ENCODE measurements at regions not wholly inside any gene's neighbourhood (a gene's known extent, or its start where the extent isn't known, plus 50 kb on each side); places are given as distances from the start of the nearest gene placed in this dataset.
A peak's percentile ranks its signal among the peaks of the same experiment; 100 is the strongest.

DNA sequence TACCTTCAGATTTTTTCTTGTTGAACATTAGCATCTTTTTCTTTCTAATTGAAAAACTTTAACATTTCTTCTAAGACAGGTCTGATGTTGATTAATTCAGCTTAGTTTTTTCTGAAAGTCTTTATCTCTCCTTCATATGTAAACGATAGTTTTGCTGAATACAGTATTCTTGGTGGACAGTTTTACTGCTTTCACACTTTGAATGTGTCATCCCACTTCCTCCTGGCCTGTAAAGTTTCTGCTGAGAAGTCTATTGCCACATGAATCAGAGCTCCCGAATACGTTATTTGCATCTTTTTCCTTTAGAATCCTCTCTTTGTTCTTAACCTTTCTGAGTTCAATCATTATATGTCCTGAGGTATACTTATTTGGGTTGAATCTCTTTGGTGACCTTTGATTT lies 344.2 kb downstream of the OLFM3 start:
- TF ChIP-seq POLR2AphosphoS5 (IDR thresholded peaks at IDR 0.05): no peak
- TF ChIP-seq POLR2A (IDR thresholded peaks at IDR 0.05): no peak
- TF ChIP-seq, protein P1, sequence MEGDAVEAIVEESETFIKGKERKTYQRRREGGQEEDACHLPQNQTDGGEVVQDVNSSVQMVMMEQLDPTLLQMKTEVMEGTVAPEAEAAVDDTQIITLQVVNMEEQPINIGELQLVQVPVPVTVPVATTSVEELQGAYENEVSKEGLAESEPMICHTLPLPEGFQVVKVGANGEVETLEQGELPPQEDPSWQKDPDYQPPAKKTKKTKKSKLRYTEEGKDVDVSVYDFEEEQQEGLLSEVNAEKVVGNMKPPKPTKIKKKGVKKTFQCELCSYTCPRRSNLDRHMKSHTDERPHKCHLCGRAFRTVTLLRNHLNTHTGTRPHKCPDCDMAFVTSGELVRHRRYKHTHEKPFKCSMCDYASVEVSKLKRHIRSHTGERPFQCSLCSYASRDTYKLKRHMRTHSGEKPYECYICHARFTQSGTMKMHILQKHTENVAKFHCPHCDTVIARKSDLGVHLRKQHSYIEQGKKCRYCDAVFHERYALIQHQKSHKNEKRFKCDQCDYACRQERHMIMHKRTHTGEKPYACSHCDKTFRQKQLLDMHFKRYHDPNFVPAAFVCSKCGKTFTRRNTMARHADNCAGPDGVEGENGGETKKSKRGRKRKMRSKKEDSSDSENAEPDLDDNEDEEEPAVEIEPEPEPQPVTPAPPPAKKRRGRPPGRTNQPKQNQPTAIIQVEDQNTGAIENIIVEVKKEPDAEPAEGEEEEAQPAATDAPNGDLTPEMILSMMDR (IDR thresholded peaks at IDR 0.05): no peak
- no peak for TF ChIP-seq EP300 (IDR thresholded peaks at IDR 0.05; ENCODE audit: low read depth)
- H3K4me1 ChIP-seq: peaks cover 0 to 9% (median 0%) of the 10 kb centered on the region in 4 donors
- H3K9me3 ChIP-seq: peaks cover 0 to 3% of the 10 kb centered on the region in 2 donors
- no peaks in the 10 kb centered on the region for H3K36me3 ChIP-seq
- intact Hi-C loops (cut with DNase I; ENCODE audit: low total_unique reads) (no loop called here), in situ Hi-C loops (cut with MboI; ENCODE audit: low pct_ligation_motif_present in 1 of 4, low pct_unique_long_range_greater_than_20kb in 1 of 4, low sequenced_read_pairs in 3 of 4) (no loop called here)
- H3K27ac ChIP-seq: no peak overlapping the region
- H3K4me3 ChIP-seq: no peak overlapping the region
- 76 to 92% methylated on average over 3 of the region's 3 CpGs for WGBS, 2 donors (ENCODE audit: low coverage in 1 of 2)
- no peak for DNase-seq
- H3K27me3 ChIP-seq: no peaks in the 10 kb centered on the region

DNA sequence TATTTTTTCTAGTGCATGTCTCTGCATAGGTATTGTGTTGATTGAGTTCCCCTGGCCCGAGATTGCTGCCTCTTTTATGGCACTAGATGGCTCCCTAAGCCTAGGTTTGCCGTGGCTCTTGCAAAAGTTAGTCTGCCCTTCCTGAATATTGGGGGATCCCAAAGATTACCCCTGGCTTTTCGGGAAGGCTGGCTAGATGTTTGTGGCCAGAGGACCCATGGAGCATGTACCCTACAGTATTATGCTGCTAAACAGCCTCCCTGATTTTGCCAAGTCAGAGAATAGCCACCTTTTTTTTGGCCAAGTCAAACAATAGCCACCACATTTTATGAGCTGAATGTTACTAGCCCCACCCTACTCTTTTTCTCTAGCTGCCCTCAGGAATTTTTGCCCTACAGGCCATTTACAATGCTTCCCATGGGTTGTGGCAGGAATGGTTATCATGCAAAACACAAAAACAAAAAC lies 343.2 kb downstream of the OLFM3 start:
- intact Hi-C loops (cut with DNase I; ENCODE audit: low total_unique reads): no loop called here
- peak; percentile 8 for DNase-seq
- TF ChIP-seq EP300 (IDR thresholded peaks at IDR 0.05; ENCODE audit: low read depth) (no peak), POLR2A (IDR thresholded peaks at IDR 0.05) (no peak), POLR2AphosphoS5 (IDR thresholded peaks at IDR 0.05) (no peak)
- TF ChIP-seq, protein P1 (IDR thresholded peaks at IDR 0.05): peak in 2 of 5 experiments; percentile 9 to 11
- in situ Hi-C loops (cut with MboI; ENCODE audit: low pct_ligation_motif_present in 1 of 4, low pct_unique_long_range_greater_than_20kb in 1 of 4, low sequenced_read_pairs in 3 of 4): no loop called here
- Histone ChIP-seq H3K27ac (no peak overlapping the region), H3K9me3 (peaks cover 0 to 3% of the 10 kb centered on the region in 2 donors), H3K27me3 (no peaks in the 10 kb centered on the region), H3K4me3 (no peak overlapping the region), H3K4me1 (peaks cover 0 to 9% (median 0%) of the 10 kb centered on the region in 4 donors), H3K36me3 (no peaks in the 10 kb centered on the region)
- 9 to 17% methylated on average over 1 to 3 of the region's 3 CpGs for WGBS, 2 donors (ENCODE audit: low coverage in 1 of 2)

DNA sequence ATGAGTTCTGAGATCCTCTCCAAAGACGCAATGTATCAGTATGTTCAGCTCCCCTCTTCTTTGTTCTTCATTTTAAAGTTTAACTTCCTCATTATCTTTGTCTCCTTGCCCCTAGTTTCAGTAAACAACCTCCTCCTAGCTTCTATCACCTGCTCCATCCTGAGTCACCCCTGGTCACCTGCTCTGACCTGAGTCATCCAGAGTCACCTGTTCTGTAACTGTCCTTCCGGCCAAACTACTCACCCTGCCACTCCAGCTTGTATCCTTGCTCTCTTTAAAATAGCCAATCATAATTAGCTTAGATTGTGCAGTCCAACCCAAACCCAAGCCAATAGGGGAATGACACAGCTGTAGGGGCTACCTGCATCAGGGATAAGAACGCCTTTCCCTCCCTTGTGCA lies 332.0 kb downstream of the OLFM3 start:
- Histone ChIP-seq H3K36me3 (no peaks in the 10 kb centered on the region), H3K4me1 (no peaks in the 10 kb centered on the region), H3K27ac (no peak overlapping the region), H3K9me3 (peaks cover 0 to 3% of the 10 kb centered on the region in 2 donors), H3K27me3 (no peaks in the 10 kb centered on the region), H3K4me3 (no peak overlapping the region)
- no peak for DNase-seq
- 62 to 78% methylated on average over 3 of the region's 3 CpGs for WGBS, 2 donors (ENCODE audit: low coverage in 1 of 2)
- TF ChIP-seq EP300 (IDR thresholded peaks at IDR 0.05; ENCODE audit: low read depth): no peak
- TF ChIP-seq, protein P1 (IDR thresholded peaks at IDR 0.05): no peak
- no peak for TF ChIP-seq POLR2AphosphoS5 (IDR thresholded peaks at IDR 0.05)
- TF ChIP-seq POLR2A (IDR thresholded peaks at IDR 0.05): no peak
- intact Hi-C loops (cut with DNase I; ENCODE audit: low total_unique reads): no loop called here
- in situ Hi-C loops (cut with MboI; ENCODE audit: low pct_ligation_motif_present in 1 of 4, low pct_unique_long_range_greater_than_20kb in 1 of 4, low sequenced_read_pairs in 3 of 4): no loop called here

DNA sequence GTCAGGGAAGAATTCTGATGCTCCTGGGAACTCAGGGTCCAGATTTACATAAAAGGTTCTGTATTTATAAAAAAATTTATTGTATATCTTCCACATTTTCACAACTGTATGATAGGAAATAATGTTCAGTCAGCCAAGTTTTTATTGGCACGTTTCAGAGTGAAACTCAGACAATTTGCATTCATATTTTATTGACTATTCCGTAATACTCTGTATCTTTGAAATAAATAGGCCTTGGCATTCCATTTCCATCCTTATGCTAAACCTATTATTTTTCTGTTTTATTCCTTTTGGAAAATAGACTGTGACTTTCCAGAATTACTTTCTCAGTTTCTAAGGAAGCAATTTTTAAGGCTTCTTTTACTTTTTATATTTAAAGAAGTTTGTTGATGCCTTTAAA lies 329.0 kb downstream of the OLFM3 start:
- Histone ChIP-seq H3K9me3 (no peaks in the 10 kb centered on the region), H3K4me3 (no peak overlapping the region), H3K36me3 (no peaks in the 10 kb centered on the region), H3K4me1 (no peaks in the 10 kb centered on the region), H3K27me3 (no peaks in the 10 kb centered on the region), H3K27ac (no peak overlapping the region)
- intact Hi-C loops (cut with DNase I; ENCODE audit: low total_unique reads) (no loop called here), in situ Hi-C loops (cut with MboI; ENCODE audit: low pct_ligation_motif_present in 1 of 4, low pct_unique_long_range_greater_than_20kb in 1 of 4, low sequenced_read_pairs in 3 of 4) (no loop called here)
- DNase-seq: no peak
- WGBS, 2 donors (ENCODE audit: low coverage in 1 of 2): 48 to 59% methylated on average over 2 of the region's 2 CpGs
- TF ChIP-seq POLR2AphosphoS5 (IDR thresholded peaks at IDR 0.05) (no peak), EP300 (IDR thresholded peaks at IDR 0.05; ENCODE audit: low read depth) (no peak), POLR2A (IDR thresholded peaks at IDR 0.05) (no peak)
- TF ChIP-seq, protein P1 (IDR thresholded peaks at IDR 0.05): no peak
